Amniotic epithelial cell (primary cell): ENCODE measurements at regions not wholly inside any gene's neighbourhood (a gene's known extent, or its start where the extent isn't known, plus 50 kb on each side); places are given as distances from the start of the nearest gene placed in this dataset.
"Not testable (repeated sequence)": the region's sequence is repeated elsewhere in the genome, so short reads cannot be mapped to it uniquely, and the experiment has no call there.

Experiments
- DNase-seq: peaks from one replicate; pipeline ENCODE4 v3.0.0-alpha.2; 2010; ENCODE audit warnings: low read depth

GRCh38 chr10:3264161-3264761, 91.7 kb upstream of the PITRM1 start:
- no peak for DNase-seq

GRCh38 chr10:3263747-3264146, 91.2 kb upstream of the PITRM1 start:
- no peak for DNase-seq

GRCh38 chr10:3263082-3263481, 90.5 kb upstream of the PITRM1 start:
- DNase-seq = no peak

- DNase-seq = peak; percentile 8
Observed at GRCh38 chr10:3261921-3262320, 89.3 kb upstream of the PITRM1 start.

- no peak for DNase-seq
Observed at GRCh38 chr10:3260066-3260834, 87.7 kb upstream of the PITRM1 start.

- no peak for DNase-seq
Observed at GRCh38 chr10:3259499-3259898, 86.9 kb upstream of the PITRM1 start.

- peak; percentile 61 for DNase-seq
Observed at GRCh38 chr10:3258394-3258793, 85.8 kb upstream of the PITRM1 start.

- no peak for DNase-seq
Observed at GRCh38 chr10:3255616-3256015, 83.0 kb upstream of the PITRM1 start.

- no peak for DNase-seq
Observed at GRCh38 chr10:3255075-3255474, 82.5 kb upstream of the PITRM1 start.

- DNase-seq = not testable (repeated sequence)
Observed at GRCh38 chr10:3253974-3254373, 81.4 kb upstream of the PITRM1 start.

- no peak for DNase-seq
Observed at GRCh38 chr10:3251172-3251571, 78.6 kb upstream of the PITRM1 start.

- no peak for DNase-seq
Observed at GRCh38 chr10:3249307-3249889, 76.8 kb upstream of the PITRM1 start.

GRCh38 chr10:3248526-3249306, 76.1 kb upstream of the PITRM1 start:
- DNase-seq = peak; percentile 92

- DNase-seq = no peak
Observed at GRCh38 chr10:3245395-3245794, 72.8 kb upstream of the PITRM1 start.

GRCh38 chr10:3241967-3242650, 69.5 kb upstream of the PITRM1 start:
- DNase-seq = no peak

GRCh38 chr10:3241274-3241921, 68.8 kb upstream of the PITRM1 start:
- no peak for DNase-seq

GRCh38 chr10:3239920-3240894, 67.6 kb upstream of the PITRM1 start:
- no peak for DNase-seq

GRCh38 chr10:3239066-3239919, 66.7 kb upstream of the PITRM1 start:
- DNase-seq = peak; percentile 59

- no peak for DNase-seq
Observed at GRCh38 chr10:3238115-3238871, 65.7 kb upstream of the PITRM1 start.
